GM18502 (cell line): ENCODE measurements at regions not wholly inside any gene's neighbourhood (a gene's known extent, or its start where the extent isn't known, plus 50 kb on each side); places are given as distances from the start of the nearest gene placed in this dataset.
"Not testable (repeated sequence)": the region's sequence is repeated elsewhere in the genome, so short reads cannot be mapped to it uniquely, and the experiment has no call there.

Source experiments
- ATAC-seq: cut with Tn5 transposase; IDR thresholded peaks from one replicate; pipeline ENCODE4 v1.9.1; 2021; ENCODE audit warnings: mild to moderate bottlenecking; ENCODE audit not compliant: unreplicated experiment, poor library complexity

- no peak for ATAC-seq
These were observed 437.7 kb upstream of the HNRNPA3 start for GRCh38 chr2:176774766-176775451.

GRCh38 chr2:176777262-176777661, 435.3 kb upstream of the HNRNPA3 start:
- ATAC-seq = no peak

GRCh38 chr2:176779917-176780316, 432.7 kb upstream of the HNRNPA3 start:
- ATAC-seq = no peak

- ATAC-seq = no peak
These were observed 432.2 kb upstream of the HNRNPA3 start for GRCh38 chr2:176780348-176780747.

GRCh38 chr2:176781570-176782217, 430.9 kb upstream of the HNRNPA3 start:
- ATAC-seq = no peak

GRCh38 chr2:176784633-176785200, 427.9 kb upstream of the HNRNPA3 start:
- ATAC-seq = no peak

GRCh38 chr2:176789751-176790150, 422.8 kb upstream of the HNRNPA3 start:
- ATAC-seq = no peak

GRCh38 chr2:176790468-176790867, 422.1 kb upstream of the HNRNPA3 start:
- ATAC-seq = no peak

- ATAC-seq = no peak
These were observed 418.8 kb upstream of the HNRNPA3 start for GRCh38 chr2:176793792-176794191.

- no peak for ATAC-seq
These were observed 418.2 kb upstream of the HNRNPA3 start for GRCh38 chr2:176794392-176794791.

- no peak for ATAC-seq
These were observed 416.8 kb upstream of the HNRNPA3 start for GRCh38 chr2:176795823-176796222.

- ATAC-seq = not testable (repeated sequence)
These were observed 415.9 kb upstream of the HNRNPA3 start for GRCh38 chr2:176796677-176797076.

- no peak for ATAC-seq
These were observed 408.2 kb upstream of the HNRNPA3 start for GRCh38 chr2:176804392-176804791.

GRCh38 chr2:176805345-176805744, 407.2 kb upstream of the HNRNPA3 start:
- ATAC-seq = no peak

GRCh38 chr2:176812246-176812775, 400.3 kb upstream of the HNRNPA3 start:
- no peak for ATAC-seq

- no peak for ATAC-seq
These were observed 399.4 kb upstream of the HNRNPA3 start for GRCh38 chr2:176813156-176813555.

- ATAC-seq = no peak
These were observed 399.0 kb upstream of the HNRNPA3 start for GRCh38 chr2:176813621-176814049.

GRCh38 chr2:176814274-176814673, 398.3 kb upstream of the HNRNPA3 start:
- ATAC-seq = no peak

GRCh38 chr2:176814740-176815367, 397.7 kb upstream of the HNRNPA3 start:
- ATAC-seq = peak; percentile 63

GRCh38 chr2:176817061-176817565, 395.5 kb upstream of the HNRNPA3 start:
- ATAC-seq = no peak

GRCh38 chr2:176818076-176818475, 394.5 kb upstream of the HNRNPA3 start:
- no peak for ATAC-seq
